ENCODE measurements at regions not wholly inside any gene's neighbourhood (a gene's known extent, or its start where the extent isn't known, plus 50 kb on each side); places are given as distances from the start of the nearest gene placed in this dataset.

DNA sequence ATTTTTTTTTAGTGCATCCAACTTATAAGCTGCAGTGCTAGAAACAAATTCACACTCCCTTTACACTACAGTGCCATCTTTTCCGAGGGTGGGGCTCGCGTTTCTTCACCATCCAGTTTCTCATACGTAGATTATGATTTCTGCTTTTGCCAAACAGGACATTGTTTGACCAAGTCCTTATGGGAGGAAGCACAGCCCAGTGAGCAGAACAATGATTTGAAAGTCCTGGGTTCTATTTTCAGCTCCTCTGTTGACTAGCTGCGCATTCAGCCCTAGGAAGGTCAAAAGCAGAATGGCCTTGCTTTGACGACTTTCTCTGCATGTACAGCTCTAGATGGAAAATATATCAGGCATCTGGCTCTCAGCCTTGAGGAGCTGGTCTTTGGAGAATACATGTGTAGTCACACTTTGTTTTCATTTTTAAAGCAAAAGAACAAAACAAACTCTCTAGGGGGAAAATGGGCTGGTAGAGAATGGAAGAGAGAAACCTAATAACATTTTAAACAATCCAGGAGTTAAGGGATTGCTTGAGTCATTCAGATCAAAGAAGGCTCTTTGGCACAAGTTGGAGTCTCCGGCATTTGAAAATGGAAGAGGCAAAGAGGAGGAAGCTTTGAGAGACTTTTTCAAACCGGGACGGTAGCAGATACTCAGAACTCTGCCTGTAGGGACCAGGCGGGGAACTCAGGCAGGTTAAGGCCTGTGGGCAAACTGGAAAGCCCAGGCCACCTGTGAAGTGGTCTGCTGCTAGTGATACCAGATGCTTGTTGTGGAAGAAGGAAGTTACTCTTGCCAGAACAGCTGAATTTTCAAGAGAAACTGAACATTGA lies 257.3 kb upstream of the PLEKHG7 start:
- ATAC-seq (ENCODE audit: low read depth) (peak; percentile 67), DNase-seq (ENCODE audit: low spot score in 2 of 2) (peak; percentile 58 to 63)
- Mint-ChIP-seq H3K4me3 (peak overlapping the region; percentile 79), H3K4me1 (peaks cover 54% of the 10 kb centered on the region), H3K9me3 (peaks cover 3% of the 10 kb centered on the region), H3K27ac (peak overlapping the region; percentile 100), H3K36me3 (peaks cover 17% of the 10 kb centered on the region), H3K27me3 (no peaks in the 10 kb centered on the region)

GRCh38 chr12:92444763-92445162 lies 258.0 kb upstream of the PLEKHG7 start:
- H3K36me3 Mint-ChIP-seq = peaks cover 16% of the 10 kb centered on the region
- peak; percentile 46 to 71 for DNase-seq (ENCODE audit: low spot score in 2 of 2)
- peaks cover 58% of the 10 kb centered on the region for H3K4me1 Mint-ChIP-seq
- no peaks in the 10 kb centered on the region for H3K27me3 Mint-ChIP-seq
- H3K27ac Mint-ChIP-seq = peak overlapping the region; percentile 100
- ATAC-seq (ENCODE audit: low read depth) = peak; percentile 72
- H3K4me3 Mint-ChIP-seq = peak overlapping the region; percentile 79
- peaks cover 2% of the 10 kb centered on the region for H3K9me3 Mint-ChIP-seq

DNA sequence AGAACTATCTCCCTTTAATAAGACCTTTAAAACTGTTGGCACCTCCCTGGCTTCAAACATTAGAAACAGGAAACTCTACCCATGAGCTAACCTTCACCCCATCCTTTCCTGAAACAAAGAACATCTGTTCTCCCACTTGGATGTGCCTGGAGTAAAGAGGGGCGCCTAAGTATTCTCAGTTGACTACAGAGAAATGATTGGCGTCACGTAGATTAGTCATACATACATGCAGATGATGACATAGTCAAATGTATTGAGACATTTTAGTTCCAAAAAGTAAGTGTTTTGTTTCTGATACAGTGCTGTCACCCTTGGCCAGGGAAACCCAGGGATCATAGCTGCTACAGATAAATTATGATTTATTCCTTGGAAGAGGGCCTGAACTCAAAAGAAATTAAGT lies 260.0 kb upstream of the PLEKHG7 start:
- H3K9me3 Mint-ChIP-seq = peaks cover 2% of the 10 kb centered on the region
- ATAC-seq (ENCODE audit: low read depth) (no peak), DNase-seq (ENCODE audit: low spot score in 2 of 2) (no peak)
- peak overlapping the region; percentile 100 for H3K27ac Mint-ChIP-seq
- H3K4me1 Mint-ChIP-seq = peaks cover 65% of the 10 kb centered on the region
- H3K36me3 Mint-ChIP-seq = peaks cover 13% of the 10 kb centered on the region
- H3K4me3 Mint-ChIP-seq = peak overlapping the region; percentile 8
- H3K27me3 Mint-ChIP-seq = no peaks in the 10 kb centered on the region

GRCh38 chr12:92440072-92440471 lies 262.7 kb upstream of the PLEKHG7 start:
- no peak overlapping the region for H3K4me3 Mint-ChIP-seq
- H3K27ac Mint-ChIP-seq = peak overlapping the region; percentile 24
- no peaks in the 10 kb centered on the region for H3K27me3 Mint-ChIP-seq
- H3K9me3 Mint-ChIP-seq = peaks cover 4% of the 10 kb centered on the region
- ATAC-seq (ENCODE audit: low read depth) (no peak), DNase-seq (ENCODE audit: low spot score in 2 of 2) (no peak)
- H3K4me1 Mint-ChIP-seq = peaks cover 59% of the 10 kb centered on the region
- peaks cover 12% of the 10 kb centered on the region for H3K36me3 Mint-ChIP-seq

GRCh38 chr12:92439420-92439805 lies 263.4 kb upstream of the PLEKHG7 start:
- peaks cover 7% of the 10 kb centered on the region for H3K9me3 Mint-ChIP-seq
- peak overlapping the region; percentile 96 for H3K27ac Mint-ChIP-seq
- ATAC-seq (ENCODE audit: low read depth) (no peak), DNase-seq (ENCODE audit: low spot score in 2 of 2) (no peak)
- H3K27me3 Mint-ChIP-seq = no peaks in the 10 kb centered on the region
- H3K4me1 Mint-ChIP-seq = peaks cover 61% of the 10 kb centered on the region
- H3K36me3 Mint-ChIP-seq = peaks cover 16% of the 10 kb centered on the region
- no peak overlapping the region for H3K4me3 Mint-ChIP-seq

GRCh38 chr12:92438641-92439419 lies 264.0 kb upstream of the PLEKHG7 start:
- DNase-seq (ENCODE audit: low spot score in 2 of 2) (no peak), ATAC-seq (ENCODE audit: low read depth) (no peak)
- Mint-ChIP-seq H3K27me3 (no peaks in the 10 kb centered on the region), H3K27ac (peak overlapping the region; percentile 96), H3K36me3 (peaks cover 16% of the 10 kb centered on the region), H3K4me3 (peak overlapping the region; percentile 6), H3K4me1 (peaks cover 64% of the 10 kb centered on the region), H3K9me3 (peaks cover 7% of the 10 kb centered on the region)

GRCh38 chr12:92437452-92437851 lies 265.3 kb upstream of the PLEKHG7 start:
- Mint-ChIP-seq H3K9me3 (peaks cover 7% of the 10 kb centered on the region), H3K27ac (peak overlapping the region; percentile 96), H3K36me3 (peaks cover 14% of the 10 kb centered on the region), H3K27me3 (no peaks in the 10 kb centered on the region), H3K4me3 (peak overlapping the region; percentile 70), H3K4me1 (peaks cover 66% of the 10 kb centered on the region)
- ATAC-seq (ENCODE audit: low read depth) = peak; percentile 82
- DNase-seq (ENCODE audit: low spot score in 2 of 2) = peak in 1 of 2 donors; percentile 41

DNA sequence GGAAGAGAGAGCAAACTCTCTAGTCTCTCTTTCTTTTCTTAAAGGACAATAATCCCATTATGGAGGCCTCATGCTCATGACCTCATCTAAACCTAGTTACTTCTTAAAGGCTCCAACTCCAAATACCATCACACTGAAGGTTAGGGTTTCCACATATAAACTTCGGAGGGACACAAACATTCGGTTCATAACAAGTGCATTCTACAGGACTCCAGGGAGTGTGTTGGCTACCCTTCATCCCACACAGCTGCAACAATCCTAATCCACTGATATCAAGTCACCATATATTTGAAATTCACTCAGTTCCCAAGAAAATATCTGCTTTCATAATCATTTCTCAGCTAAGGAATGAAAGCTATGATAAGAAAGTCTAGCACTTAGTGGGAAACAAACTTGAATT lies 265.9 kb upstream of the PLEKHG7 start:
- Mint-ChIP-seq H3K9me3 (peaks cover 7% of the 10 kb centered on the region), H3K4me3 (no peak overlapping the region), H3K36me3 (peaks cover 14% of the 10 kb centered on the region), H3K27me3 (no peaks in the 10 kb centered on the region), H3K27ac (peak overlapping the region; percentile 96), H3K4me1 (peaks cover 68% of the 10 kb centered on the region)
- ATAC-seq (ENCODE audit: low read depth) (no peak), DNase-seq (ENCODE audit: low spot score in 2 of 2) (no peak)

GRCh38 chr12:92434607-92435025 lies 268.2 kb upstream of the PLEKHG7 start:
- peaks cover 62% of the 10 kb centered on the region for H3K4me1 Mint-ChIP-seq
- peaks cover 7% of the 10 kb centered on the region for H3K9me3 Mint-ChIP-seq
- peaks cover 7% of the 10 kb centered on the region for H3K36me3 Mint-ChIP-seq
- peak overlapping the region; percentile 83 for H3K27ac Mint-ChIP-seq
- H3K27me3 Mint-ChIP-seq = no peaks in the 10 kb centered on the region
- peak overlapping the region; percentile 62 for H3K4me3 Mint-ChIP-seq
- no peak for ATAC-seq (ENCODE audit: low read depth)
- DNase-seq (ENCODE audit: low spot score in 2 of 2) = no peak

- DNase-seq (ENCODE audit: low spot score in 2 of 2) (no peak), ATAC-seq (ENCODE audit: low read depth) (peak; percentile 31)
- H3K27me3 Mint-ChIP-seq = no peaks in the 10 kb centered on the region
- H3K27ac Mint-ChIP-seq = peak overlapping the region; percentile 88
- H3K4me3 Mint-ChIP-seq = peak overlapping the region; percentile 67
- peaks cover 59% of the 10 kb centered on the region for H3K4me1 Mint-ChIP-seq
- H3K9me3 Mint-ChIP-seq = peaks cover 14% of the 10 kb centered on the region
- H3K36me3 Mint-ChIP-seq = peaks cover 11% of the 10 kb centered on the region
These were observed 269.9 kb upstream of the PLEKHG7 start for GRCh38 chr12:92432724-92433441.

DNA sequence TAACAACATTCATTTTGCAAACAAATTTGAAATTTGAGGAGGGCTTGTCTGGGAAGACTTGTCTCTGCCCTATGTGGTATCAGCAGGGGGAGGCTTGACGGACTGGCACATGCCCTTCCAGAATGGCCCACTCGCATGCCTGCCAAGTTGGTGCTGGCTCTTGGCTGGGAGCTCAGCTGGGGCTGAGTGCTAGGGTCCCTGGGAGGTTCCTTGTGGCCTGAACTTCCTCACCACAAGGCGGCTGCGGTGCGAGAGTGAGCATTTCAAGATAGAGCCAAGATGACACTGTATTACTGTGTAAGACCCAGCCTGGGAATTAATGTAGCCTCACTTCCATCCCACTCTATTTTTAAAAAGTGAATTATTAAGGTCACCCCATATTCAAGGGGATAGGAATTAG lies 271.6 kb upstream of the PLEKHG7 start:
- ATAC-seq (ENCODE audit: low read depth) (peak; percentile 72), DNase-seq (ENCODE audit: low spot score in 2 of 2) (no peak)
- H3K4me1 Mint-ChIP-seq = peaks cover 57% of the 10 kb centered on the region
- H3K4me3 Mint-ChIP-seq = no peak overlapping the region
- H3K27ac Mint-ChIP-seq = peak overlapping the region; percentile 88
- H3K27me3 Mint-ChIP-seq = no peaks in the 10 kb centered on the region
- H3K9me3 Mint-ChIP-seq = peaks cover 13% of the 10 kb centered on the region
- H3K36me3 Mint-ChIP-seq = peaks cover 9% of the 10 kb centered on the region

GRCh38 chr12:92426332-92426731 lies 276.5 kb upstream of the PLEKHG7 start:
- Mint-ChIP-seq H3K27ac (peak overlapping the region; percentile 42), H3K4me3 (no peak overlapping the region), H3K36me3 (peaks cover 3% of the 10 kb centered on the region), H3K4me1 (peaks cover 23% of the 10 kb centered on the region), H3K27me3 (no peaks in the 10 kb centered on the region), H3K9me3 (peaks cover 7% of the 10 kb centered on the region)
- no peak for DNase-seq (ENCODE audit: low spot score in 2 of 2)
- ATAC-seq (ENCODE audit: low read depth) = no peak

DNA sequence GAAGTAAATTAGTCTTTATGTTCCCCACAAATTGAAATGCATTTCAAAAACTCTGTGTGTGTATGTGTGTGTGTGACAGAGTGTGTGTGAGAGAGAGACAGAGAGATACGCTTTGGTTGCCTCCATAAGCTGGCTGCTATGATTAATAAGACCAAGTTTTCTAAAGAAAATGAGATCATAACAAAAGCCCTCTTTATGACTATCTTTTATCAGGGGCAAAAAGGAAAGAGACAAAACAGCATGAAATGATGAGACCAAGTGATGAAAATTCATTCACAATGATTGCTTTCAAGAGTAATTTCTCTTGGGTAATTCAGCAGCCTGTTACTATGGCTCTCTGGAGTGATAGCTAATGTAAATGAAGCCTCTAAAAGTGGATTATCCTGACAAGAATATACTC lies 277.6 kb upstream of the PLEKHG7 start:
- Mint-ChIP-seq H3K36me3 (peaks cover 3% of the 10 kb centered on the region), H3K9me3 (peaks cover 7% of the 10 kb centered on the region), H3K4me3 (no peak overlapping the region), H3K4me1 (peaks cover 30% of the 10 kb centered on the region), H3K27me3 (no peaks in the 10 kb centered on the region), H3K27ac (no peak overlapping the region)
- ATAC-seq (ENCODE audit: low read depth) (no peak), DNase-seq (ENCODE audit: low spot score in 2 of 2) (no peak)

- H3K27ac Mint-ChIP-seq = no peak overlapping the region
- no peak overlapping the region for H3K4me3 Mint-ChIP-seq
- peaks cover 3% of the 10 kb centered on the region for H3K36me3 Mint-ChIP-seq
- peaks cover 35% of the 10 kb centered on the region for H3K4me1 Mint-ChIP-seq
- DNase-seq (ENCODE audit: low spot score in 2 of 2) = no peak
- H3K9me3 Mint-ChIP-seq = peaks cover 7% of the 10 kb centered on the region
- H3K27me3 Mint-ChIP-seq = no peaks in the 10 kb centered on the region
- no peak for ATAC-seq (ENCODE audit: low read depth)
These were observed 278.5 kb upstream of the PLEKHG7 start for GRCh38 chr12:92424338-92424737.
